HG02678 (cell line): ENCODE measurements at regions not wholly inside any gene's neighbourhood (a gene's known extent, or its start where the extent isn't known, plus 50 kb on each side); places are given as distances from the start of the nearest gene placed in this dataset.

ENCODE experiments used
- ATAC-seq: cut with Tn5 transposase; IDR thresholded peaks from one replicate; pipeline ENCODE4 v1.9.1; 2021; ENCODE audit warnings: mild to moderate bottlenecking, moderate library complexity; ENCODE audit not compliant: unreplicated experiment

- ATAC-seq = no peak
Measured at GRCh38 chr1:82220754-82221153, 420.0 kb downstream of the ADGRL2 start.

GRCh38 chr1:82219841-82220240, 419.1 kb downstream of the ADGRL2 start:
- ATAC-seq = no peak

- no peak for ATAC-seq
Measured at GRCh38 chr1:82218846-82219245, 418.1 kb downstream of the ADGRL2 start.

GRCh38 chr1:82215853-82216175, 415.1 kb downstream of the ADGRL2 start:
- no peak for ATAC-seq

- no peak for ATAC-seq
Measured at GRCh38 chr1:82215056-82215852, 414.5 kb downstream of the ADGRL2 start.

- ATAC-seq = no peak
Measured at GRCh38 chr1:82214606-82215005, 413.9 kb downstream of the ADGRL2 start.

GRCh38 chr1:82197606-82198005, 396.9 kb downstream of the ADGRL2 start:
- ATAC-seq = no peak

- ATAC-seq = no peak
Measured at GRCh38 chr1:82195245-82195644, 394.5 kb downstream of the ADGRL2 start.

- ATAC-seq = no peak
Measured at GRCh38 chr1:82185084-82185483, 384.4 kb downstream of the ADGRL2 start.

GRCh38 chr1:82181846-82182245, 381.1 kb downstream of the ADGRL2 start:
- ATAC-seq = no peak

GRCh38 chr1:82179131-82179530, 378.4 kb downstream of the ADGRL2 start:
- ATAC-seq = no peak

GRCh38 chr1:82177192-82177591, 376.5 kb downstream of the ADGRL2 start:
- ATAC-seq = no peak

GRCh38 chr1:82171955-82172354, 371.2 kb downstream of the ADGRL2 start:
- no peak for ATAC-seq

GRCh38 chr1:82168482-82168881, 367.7 kb downstream of the ADGRL2 start:
- no peak for ATAC-seq

- no peak for ATAC-seq
Measured at GRCh38 chr1:82165304-82165703, 364.6 kb downstream of the ADGRL2 start.

GRCh38 chr1:82162486-82163420, 362.0 kb downstream of the ADGRL2 start:
- no peak for ATAC-seq

GRCh38 chr1:82161700-82162141, 361.0 kb downstream of the ADGRL2 start:
- ATAC-seq = peak; percentile 46

- no peak for ATAC-seq
Measured at GRCh38 chr1:82160903-82161302, 360.2 kb downstream of the ADGRL2 start.

- ATAC-seq = no peak
Measured at GRCh38 chr1:82160036-82160435, 359.3 kb downstream of the ADGRL2 start.

- no peak for ATAC-seq
Measured at GRCh38 chr1:82158981-82159380, 358.2 kb downstream of the ADGRL2 start.

GRCh38 chr1:82154219-82154970, 353.7 kb downstream of the ADGRL2 start:
- ATAC-seq = no peak
